Smooth muscle cell (in vitro differentiated cells): ENCODE measurements at regions not wholly inside any gene's neighbourhood (a gene's known extent, or its start where the extent isn't known, plus 50 kb on each side); places are given as distances from the start of the nearest gene placed in this dataset.
A peak's percentile ranks its signal among the peaks of the same experiment; 100 is the strongest.

Source experiments
- DNase-seq: peaks from one replicate; lab custom pipeline; 2025; ENCODE audit not compliant: unreplicated experiment; lab: John Stamatoyannopoulos, UW
- H2AFZ ChIP-seq: fragments of 200-600 bp; sonication (generic); 2 replicates; pipeline ENCODE4 v1.6.0; 2016; ENCODE audit warnings: antibody characterized with exemption, low read depth, mild to moderate bottlenecking
- H3F3A ChIP-seq: fragments of 200-600 bp; sonication (generic); 2 replicates; pipeline ENCODE4 v1.6.0; 2017; ENCODE audit warnings: antibody characterized with exemption, low read depth
- H3K27ac ChIP-seq: fragments of 200-600 bp; sonication (generic); 2 replicates; pipeline ENCODE4 v1.5.1; 2016; ENCODE audit warnings: low read depth, mild to moderate bottlenecking
- H3K27me3 ChIP-seq: fragments of 200-600 bp; sonication (generic); 2 replicates; pipeline ENCODE4 v1.6.1; 2016; ENCODE audit warnings: low read depth, mild to moderate bottlenecking
- H3K36me3 ChIP-seq: fragments of 200-600 bp; sonication (generic); 2 replicates; pipeline ENCODE4 v1.5.1; 2016; ENCODE audit warnings: low read depth
- H3K4me1 ChIP-seq: fragments of 200-600 bp; sonication (generic); 2 replicates; pipeline ENCODE4 v1.5.1; 2016; ENCODE audit warnings: low read depth
- H3K4me2 ChIP-seq: fragments of 200-600 bp; sonication (generic); 2 replicates; pipeline ENCODE4 v1.6.0; 2016; ENCODE audit warnings: mild to moderate bottlenecking
- H3K4me3 ChIP-seq: fragments of 200-600 bp; sonication (generic); 2 replicates; pipeline ENCODE4 v1.5.1; 2016; ENCODE audit warnings: mild to moderate bottlenecking
- H3K79me2 ChIP-seq: fragments of 200-600 bp; sonication (generic); 2 replicates; pipeline ENCODE4 v1.6.0; 2016; ENCODE audit warnings: low read depth, mild to moderate bottlenecking
- H3K9ac ChIP-seq: fragments of 200-600 bp; sonication (generic); 2 replicates; pipeline ENCODE4 v1.6.0; 2016; ENCODE audit warnings: low read depth
- H3K9me3 ChIP-seq: fragments of 200-600 bp; sonication (generic); replicated peaks from 2 replicates; pipeline ENCODE4 v1.5.1; 2016; ENCODE audit warnings: low read depth
- H4K20me1 ChIP-seq: fragments of 200-600 bp; sonication (generic); 2 replicates; pipeline ENCODE4 v1.6.0; 2016; ENCODE audit warnings: low read depth
- CTCF ChIP-seq: fragments of 200-600 bp; sonication (generic); IDR thresholded peaks from 2 replicates; pipeline ENCODE4 v1.5.1; 2017; ENCODE audit warnings: borderline replicate concordance, mild to moderate bottlenecking, antibody characterized with exemption; ENCODE audit not compliant: insufficient read depth, poor library complexity, severe bottlenecking
- WGBS: methylation state at CpG from one replicate; pipeline ENCODE4 v1.1.7; 2016; ENCODE audit warnings: low lambda C conversion rate; 5-methylcytosine and 5-hydroxymethylcytosine counted together

DNA sequence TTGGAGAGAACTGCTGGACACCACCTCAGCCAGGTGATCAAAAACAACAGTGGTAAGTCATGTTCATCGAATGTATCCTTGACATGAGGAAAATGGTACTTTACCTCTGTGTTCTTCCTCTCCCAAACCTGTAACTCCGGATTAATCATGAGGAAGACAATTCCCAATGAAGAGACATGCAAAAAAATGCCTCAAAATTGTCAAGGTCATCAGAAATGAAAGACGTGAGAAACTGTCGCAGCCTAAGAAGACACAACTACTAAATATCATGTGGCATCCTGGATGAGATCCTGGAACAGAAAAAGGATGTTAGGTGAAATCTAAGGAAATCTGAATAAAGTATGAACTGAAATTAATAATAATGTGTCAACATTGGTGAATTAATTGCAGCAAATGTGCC is 178.4 kb downstream of the LACC1 start:
- no peaks in the 10 kb centered on the region for H3K9me3 ChIP-seq
- TF ChIP-seq CTCF = no peak
- 89% methylated on average over 4 of the region's 4 CpGs for WGBS
- H3K36me3 ChIP-seq = no peaks in the 10 kb centered on the region
- H3K4me1 ChIP-seq = peaks cover 14% of the 10 kb centered on the region
- H4K20me1 ChIP-seq = no peaks in the 10 kb centered on the region
- no peak overlapping the region for H3K9ac ChIP-seq
- H2AFZ ChIP-seq = no peak overlapping the region
- H3K79me2 ChIP-seq = no peaks in the 10 kb centered on the region
- no peak overlapping the region for H3K4me2 ChIP-seq
- H3F3A ChIP-seq = peaks cover 4% of the 10 kb centered on the region
- no peak for DNase-seq
- no peak overlapping the region for H3K4me3 ChIP-seq
- no peaks in the 10 kb centered on the region for H3K27me3 ChIP-seq
- H3K27ac ChIP-seq = no peak overlapping the region

- Histone ChIP-seq H3K27me3 (no peaks in the 10 kb centered on the region), H3K9ac (no peak overlapping the region), H3K27ac (no peak overlapping the region), H3F3A (peaks cover 4% of the 10 kb centered on the region), H2AFZ (peak overlapping the region; percentile 68), H3K4me2 (no peak overlapping the region), H3K4me1 (peaks cover 7% of the 10 kb centered on the region), H3K36me3 (no peaks in the 10 kb centered on the region), H4K20me1 (no peaks in the 10 kb centered on the region), H3K9me3 (no peaks in the 10 kb centered on the region), H3K4me3 (no peak overlapping the region), H3K79me2 (no peaks in the 10 kb centered on the region)
- 26% methylated on average over 1 of the region's 1 CpG for WGBS
- TF ChIP-seq CTCF = no peak
- no peak for DNase-seq
Observed at GRCh38 chr13:44058624-44059215, 179.0 kb downstream of the LACC1 start.

- Histone ChIP-seq H3F3A (peaks cover 4% of the 10 kb centered on the region), H3K9ac (no peak overlapping the region), H3K9me3 (no peaks in the 10 kb centered on the region), H2AFZ (no peak overlapping the region), H3K27ac (no peak overlapping the region), H3K4me1 (peaks cover 18% of the 10 kb centered on the region), H3K36me3 (no peaks in the 10 kb centered on the region), H4K20me1 (no peaks in the 10 kb centered on the region), H3K4me3 (no peak overlapping the region), H3K27me3 (no peaks in the 10 kb centered on the region), H3K4me2 (no peak overlapping the region), H3K79me2 (no peaks in the 10 kb centered on the region)
- no peak for DNase-seq
- 63% methylated on average over 3 of the region's 3 CpGs for WGBS
- no peak for TF ChIP-seq CTCF
Observed at GRCh38 chr13:44061876-44062275, 182.2 kb downstream of the LACC1 start.

DNA sequence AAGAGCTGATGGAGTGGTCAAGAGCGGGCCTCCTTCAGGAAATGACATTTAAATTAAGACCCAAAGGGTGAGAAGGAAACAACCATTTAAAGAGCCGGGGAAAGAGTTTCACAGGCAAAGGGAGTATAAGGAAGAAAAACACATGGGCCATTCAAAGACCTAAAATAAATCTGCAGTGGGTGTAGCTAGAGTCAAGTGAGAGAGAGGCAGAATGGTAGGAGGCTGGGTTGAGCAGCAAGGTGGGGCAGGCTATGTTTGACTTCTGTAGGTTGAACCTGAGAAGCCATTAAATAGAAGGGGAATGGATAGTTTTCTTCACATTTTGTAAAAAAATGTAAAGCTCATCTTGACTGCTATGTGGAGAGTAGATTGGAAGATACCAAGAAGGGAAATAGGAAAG is 183.8 kb downstream of the LACC1 start:
- TF ChIP-seq CTCF = no peak
- H3K79me2 ChIP-seq = no peaks in the 10 kb centered on the region
- H3K4me3 ChIP-seq = no peak overlapping the region
- H3K36me3 ChIP-seq = no peaks in the 10 kb centered on the region
- no peak overlapping the region for H3K9ac ChIP-seq
- no peak overlapping the region for H2AFZ ChIP-seq
- no peak overlapping the region for H3K27ac ChIP-seq
- WGBS = 96% methylated on average over 2 of the region's 2 CpGs
- H3K27me3 ChIP-seq = no peaks in the 10 kb centered on the region
- H3K4me2 ChIP-seq = no peak overlapping the region
- DNase-seq = no peak
- H3F3A ChIP-seq = peaks cover 3% of the 10 kb centered on the region
- H3K9me3 ChIP-seq = no peaks in the 10 kb centered on the region
- peaks cover 24% of the 10 kb centered on the region for H3K4me1 ChIP-seq
- no peaks in the 10 kb centered on the region for H4K20me1 ChIP-seq
